ENCODE measurements at regions not wholly inside any gene's neighbourhood (a gene's known extent, or its start where the extent isn't known, plus 50 kb on each side); places are given as distances from the start of the nearest gene placed in this dataset.

DNA sequence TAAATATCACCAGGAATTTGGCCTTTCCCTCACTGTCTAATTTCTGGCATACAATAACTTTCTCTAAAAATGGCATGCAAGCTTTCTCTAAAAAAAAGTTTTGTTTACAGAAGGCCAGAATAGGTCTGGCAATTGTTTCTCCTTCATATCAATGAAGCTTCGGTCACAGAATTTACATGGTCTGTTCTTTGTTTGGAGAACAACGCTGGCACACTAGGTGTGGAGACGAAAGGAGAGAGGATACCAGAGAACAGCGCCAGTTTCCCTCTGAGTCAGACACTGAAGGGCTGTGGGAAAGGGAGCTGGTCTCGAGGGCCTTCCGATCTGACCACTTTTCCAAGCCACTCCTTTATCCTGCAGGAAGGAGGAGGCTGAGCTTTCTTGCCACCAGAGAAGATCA is 60.1 kb upstream of the ITGA1 start:
- DNase-seq (ENCODE audit: low read depth), result peak; percentile 70

DNA sequence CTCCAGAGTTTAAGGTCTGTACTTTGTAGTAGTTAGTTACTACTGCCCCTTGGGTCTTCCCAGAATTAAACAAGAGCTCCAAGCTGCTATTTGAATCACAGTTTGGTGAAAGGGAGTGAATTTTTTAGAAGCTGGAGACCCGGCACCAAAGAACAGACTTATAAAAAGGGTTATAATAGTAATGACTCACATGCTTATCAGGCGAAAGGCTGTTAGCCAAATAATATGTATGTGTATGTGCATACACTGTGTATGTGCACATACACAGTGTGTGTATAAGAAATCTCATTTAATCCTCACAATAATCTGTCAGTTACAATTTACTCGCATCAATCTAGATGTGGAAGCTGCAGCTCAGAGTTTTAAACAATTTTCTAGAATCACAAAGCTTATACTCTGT is 59.5 kb upstream of the ITGA1 start:
- no peak for DNase-seq (ENCODE audit: low read depth)

DNA sequence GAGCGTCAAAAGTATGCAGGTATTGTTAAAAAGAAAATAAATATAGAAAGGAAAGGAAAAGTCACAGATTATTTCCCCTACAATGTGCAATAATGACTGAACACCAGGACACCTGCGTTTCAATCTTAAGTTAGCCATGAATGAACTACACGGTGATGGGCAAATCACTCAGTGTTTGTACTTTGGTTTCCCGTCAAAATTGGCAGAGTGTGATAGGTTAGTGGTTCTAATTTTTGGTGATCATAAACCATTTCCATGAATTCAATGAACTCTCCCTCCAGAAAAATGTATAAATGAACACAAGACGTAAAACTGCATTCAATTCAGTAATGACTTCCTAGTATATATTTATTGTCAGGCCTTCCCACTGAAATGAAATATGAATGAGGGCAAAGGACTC is 59.0 kb upstream of the ITGA1 start:
- no peak for DNase-seq (ENCODE audit: low read depth)

- no peak for DNase-seq (ENCODE audit: low read depth)
Measured at GRCh38 chr5:52731274-52732027, 56.3 kb upstream of the ITGA1 start.

DNA sequence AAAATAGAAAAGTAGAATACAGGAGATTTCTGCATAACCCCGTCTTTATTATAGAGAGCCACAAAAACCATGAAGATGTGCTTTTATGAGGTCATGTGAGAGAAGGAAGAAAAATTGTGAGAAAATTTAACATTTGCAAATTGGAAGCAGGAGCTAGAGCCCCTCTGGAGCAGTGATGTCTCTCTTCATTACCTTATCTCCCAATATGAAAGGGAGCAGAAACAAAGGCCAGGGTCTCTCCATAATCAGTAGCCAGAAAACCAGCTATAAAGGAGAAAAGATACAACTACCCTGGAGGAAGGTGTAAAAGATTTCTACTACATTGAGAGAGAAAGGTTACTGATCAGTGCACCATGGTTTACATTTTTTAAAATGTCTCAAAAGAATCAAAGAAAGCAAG is 53.2 kb upstream of the ITGA1 start:
- no peak for DNase-seq (ENCODE audit: low read depth)

DNA sequence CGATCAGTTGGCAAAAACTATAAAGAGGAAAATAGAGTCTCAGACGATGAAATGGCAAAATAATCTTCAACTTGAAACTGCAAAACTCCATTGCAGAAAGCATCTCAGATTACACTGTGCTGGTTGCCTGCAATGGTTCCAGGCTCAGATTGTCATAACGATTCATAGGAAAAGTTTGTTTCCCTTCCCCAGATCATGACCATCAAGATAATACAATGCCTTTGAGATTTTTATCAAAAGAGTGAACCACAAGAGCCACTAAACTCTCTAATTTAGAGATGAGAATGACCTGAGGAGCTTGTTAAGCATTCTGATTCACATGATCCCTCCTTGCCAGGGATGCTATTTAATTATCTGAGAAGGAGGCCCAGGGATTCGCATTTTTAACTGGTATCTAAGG is 52.6 kb upstream of the ITGA1 start:
- DNase-seq (ENCODE audit: low read depth), result no peak

All from stromal cell of bone marrow (primary cell).